ENCODE measurements at regions not wholly inside any gene's neighbourhood (a gene's known extent, or its start where the extent isn't known, plus 50 kb on each side); places are given as distances from the start of the nearest gene placed in this dataset.

DNA sequence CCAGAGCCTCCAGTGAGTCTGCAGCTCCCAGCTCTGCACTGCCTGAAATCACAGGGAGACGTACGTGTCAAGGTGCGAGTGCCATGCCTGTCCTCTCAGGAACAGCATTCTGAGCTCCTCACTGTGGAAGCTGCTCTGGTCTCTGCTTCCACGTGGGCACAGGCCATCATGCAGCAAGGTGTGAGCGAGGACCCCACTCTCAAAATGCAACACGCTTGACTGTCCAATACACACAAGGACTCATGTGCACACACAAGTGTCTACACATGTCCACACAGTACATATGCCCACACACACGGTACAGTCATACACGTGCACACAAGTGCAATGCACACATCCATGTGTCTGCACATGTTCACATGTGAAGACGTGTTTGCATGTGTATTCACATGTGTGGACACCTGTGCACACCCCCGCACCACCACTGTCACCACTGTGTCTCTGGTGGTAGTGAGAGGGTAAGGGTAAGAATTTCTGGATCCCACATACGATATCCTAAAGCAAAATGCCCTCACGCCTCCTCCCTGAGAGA, 260.5 kb downstream of the DLL1 start:
- TF ChIP-seq POLR2A (IDR thresholded peaks at IDR 0.05) (no peak), CTCF (IDR thresholded peaks at IDR 0.05) (no peak), POLR2AphosphoS5 (IDR thresholded peaks at IDR 0.05) (no peak)

All from upper lobe of left lung (tissue), 4 donors.